ENCODE measurements at regions not wholly inside any gene's neighbourhood (a gene's known extent, or its start where the extent isn't known, plus 50 kb on each side); places are given as distances from the start of the nearest gene placed in this dataset.
"Not testable (repeated sequence)": the region's sequence is repeated elsewhere in the genome, so short reads cannot be mapped to it uniquely, and the experiment has no call there.

DNA sequence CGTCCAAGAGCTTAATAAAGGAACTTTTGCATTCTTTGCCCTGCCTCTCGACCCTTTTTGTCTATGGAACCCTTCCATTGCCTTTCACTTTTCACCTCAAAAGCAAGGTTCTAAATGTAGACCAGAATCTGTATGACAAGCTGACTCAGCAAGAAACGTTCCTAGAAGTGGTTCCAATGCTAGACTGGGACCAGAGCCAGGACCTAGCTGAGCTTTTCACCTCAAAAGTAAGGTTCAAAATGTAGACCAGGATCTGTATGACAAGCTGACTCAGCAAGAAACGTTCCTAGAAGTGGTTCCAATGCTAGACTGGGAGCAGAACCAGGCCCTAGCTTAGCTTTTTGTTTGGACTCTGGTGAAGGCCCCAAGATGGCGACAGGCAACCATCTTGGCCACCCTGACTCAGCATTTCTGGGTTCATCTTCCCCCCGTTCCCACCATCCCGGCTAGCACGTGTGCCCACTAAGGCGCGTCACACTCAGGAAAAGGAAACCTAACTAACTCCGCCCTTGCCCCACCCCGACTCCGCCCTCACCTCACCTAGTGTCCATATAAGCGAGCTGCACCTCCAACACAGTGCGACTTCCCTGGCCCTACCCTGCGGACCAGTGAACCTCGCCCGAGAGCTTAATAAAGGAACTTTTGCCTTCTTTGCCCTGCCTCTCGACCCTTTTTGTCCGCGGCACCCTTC lies 53.0 kb upstream of the TMEM97 start:
- ATAC-seq, POLR2A ChIA-PET, H3K27ac Mint-ChIP-seq, DNase-seq, H3K4me1 Mint-ChIP-seq, H3K4me3 Mint-ChIP-seq: not testable (repeated sequence)
- Mint-ChIP-seq H3K27me3 (peaks cover 0 to 15% (median 6%) of the 10 kb centered on the region in 5 donors), H3K9me3 (peaks cover 0 to 36% (median 18%) of the 10 kb centered on the region in 9 donors), H3K36me3 (peaks cover 0 to 29% (median 6%) of the 10 kb centered on the region in 3 donors)

DNA sequence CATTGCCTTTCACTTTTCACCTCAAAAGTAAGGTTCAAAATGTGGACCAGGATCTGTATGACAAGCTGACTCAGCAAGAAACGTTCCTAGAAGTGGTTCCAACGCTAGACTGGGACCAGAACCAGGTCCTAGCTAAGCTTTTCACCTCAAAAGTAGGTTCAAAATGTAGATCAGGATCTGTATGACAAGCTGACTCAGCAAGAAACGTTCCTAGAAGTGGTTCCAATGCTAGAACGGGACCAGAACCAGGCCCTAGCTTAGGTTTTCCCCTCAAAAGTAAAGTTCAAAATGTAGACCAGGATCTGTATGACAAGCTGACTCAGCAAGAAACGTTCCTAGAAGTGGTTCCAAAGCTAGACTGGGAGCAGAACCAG lies 52.5 kb upstream of the TMEM97 start:
- not testable (repeated sequence) for ATAC-seq
- H3K27me3 Mint-ChIP-seq, result peaks cover 3 to 15% (median 6%) of the 10 kb centered on the region in 5 donors

GRCh38 chr17:28266926-28267719 lies 51.9 kb upstream of the TMEM97 start:
- DNase-seq, H3K4me3 Mint-ChIP-seq, H3K27ac Mint-ChIP-seq, H3K4me1 Mint-ChIP-seq, ATAC-seq: not testable (repeated sequence)
- Mint-ChIP-seq H3K27me3 (peaks cover 6 to 20% (median 8%) of the 10 kb centered on the region in 5 donors), H3K9me3 (peaks cover 0 to 26% (median 11%) of the 10 kb centered on the region in 9 donors), H3K36me3 (peaks cover 0 to 18% (median 6%) of the 10 kb centered on the region in 3 donors)
- POLR2A ChIA-PET, result interaction anchor here (1.2 kb wide), 1 partner anchor 26 kb away, joined by 3 read pairs; no protein-coding TSS in a partner anchor

More for the DNA sequence above, 52.5 kb upstream of the TMEM97 start:
- H3K27ac Mint-ChIP-seq, H3K4me1 Mint-ChIP-seq, POLR2A ChIA-PET, DNase-seq, H3K4me3 Mint-ChIP-seq: not testable (repeated sequence)
- H3K36me3 Mint-ChIP-seq, result peaks cover 0 to 24% (median 6%) of the 10 kb centered on the region in 3 donors
- H3K9me3 Mint-ChIP-seq, result peaks cover 0 to 32% (median 15%) of the 10 kb centered on the region in 9 donors

DNA sequence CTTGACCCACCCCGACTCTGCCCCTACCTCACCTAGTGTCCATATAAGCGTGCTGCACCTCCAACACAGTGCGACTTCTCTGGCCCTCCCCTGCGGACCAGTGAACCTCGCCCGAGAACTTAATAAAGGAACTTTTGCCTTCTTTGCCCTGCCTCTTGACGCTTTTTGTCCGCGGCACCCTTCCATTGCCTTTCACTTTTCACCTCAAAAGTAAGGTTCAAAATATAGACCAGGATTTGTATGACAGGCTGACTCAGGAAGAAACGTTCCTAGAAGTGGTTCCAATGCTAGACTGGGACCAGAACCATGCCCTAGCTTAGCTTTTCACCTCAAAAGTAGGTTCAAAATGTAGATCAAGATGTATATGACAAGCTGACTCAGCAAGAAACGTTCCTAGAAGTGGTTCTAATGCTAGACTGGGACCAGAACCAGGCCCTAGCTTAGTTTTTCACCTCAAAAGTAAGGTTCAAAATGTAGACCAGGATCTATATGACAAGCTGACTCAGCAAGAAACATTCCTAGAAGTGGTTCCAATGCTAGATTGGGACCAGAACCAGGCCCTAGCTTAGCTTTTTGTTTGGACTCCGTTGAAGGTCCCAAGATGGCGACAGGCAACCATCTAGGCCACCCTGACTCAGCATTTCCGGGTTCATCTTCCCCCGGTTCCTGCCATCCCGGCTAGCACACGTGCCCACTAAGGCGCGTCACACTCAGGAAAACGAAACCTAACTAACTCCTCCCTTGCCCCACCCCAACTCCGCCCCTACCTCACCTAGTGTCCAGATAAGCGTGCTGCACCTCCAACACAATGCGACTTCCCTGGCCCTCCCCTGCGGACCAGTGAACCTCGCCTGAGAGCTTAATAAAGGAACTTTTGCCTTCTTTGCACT lies 51.0 kb upstream of the TMEM97 start:
- Mint-ChIP-seq H3K36me3 (peaks cover 0 to 13% (median 2%) of the 10 kb centered on the region in 3 donors), H3K9me3 (peaks cover 0 to 19% (median 10%) of the 10 kb centered on the region in 9 donors), H3K4me1 (no peaks in the 10 kb centered on the region), H3K4me3 (no peak overlapping the region), H3K27me3 (peaks cover 9 to 28% (median 14%) of the 10 kb centered on the region in 5 donors), H3K27ac (peak overlapping the region in 1 of 10 donors; percentile 34)
- POLR2A ChIA-PET, result interaction anchor here (1.2 kb wide), 1 partner anchor 27 kb away, joined by 3 read pairs; no protein-coding TSS in a partner anchor
- no peak for ATAC-seq
- DNase-seq, result no peak

DNA sequence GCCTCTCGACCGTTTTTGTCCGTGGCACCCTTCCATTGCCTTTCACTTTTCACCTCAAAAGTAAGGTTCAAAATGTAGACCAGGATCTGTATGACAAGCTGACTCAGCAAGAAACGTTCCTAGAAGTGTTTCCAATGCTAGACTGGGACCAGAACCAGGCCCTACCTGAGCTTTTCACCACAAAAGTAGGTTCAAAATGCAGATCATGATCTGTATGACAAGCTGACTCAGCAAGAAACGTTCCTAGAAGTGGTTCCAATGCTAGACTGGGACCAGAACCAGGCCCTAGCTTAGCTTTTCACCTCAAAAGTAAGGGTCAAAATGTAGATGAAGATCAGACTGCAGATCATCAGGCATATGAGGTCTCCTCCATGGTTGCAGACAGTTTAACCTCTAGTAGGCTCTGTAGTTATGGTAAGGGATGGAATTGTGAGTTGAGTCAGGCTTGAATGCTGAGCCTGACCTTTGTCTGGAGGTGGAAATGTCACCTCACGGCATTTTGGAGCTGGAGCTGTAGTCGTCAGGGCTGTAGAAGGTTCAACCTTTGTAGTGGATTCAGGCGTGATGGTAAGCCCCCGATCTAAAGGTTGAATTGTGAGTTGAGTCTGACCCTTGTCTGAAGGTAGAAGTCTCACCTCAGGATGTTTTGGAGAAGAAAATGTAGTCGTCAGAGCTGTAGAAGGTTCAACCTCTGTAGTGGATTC lies 50.2 kb upstream of the TMEM97 start:
- H3K36me3 Mint-ChIP-seq, result peaks cover 0 to 5% (median 2%) of the 10 kb centered on the region in 3 donors
- POLR2A ChIA-PET, result no interaction called here
- DNase-seq, result no peak
- no peak overlapping the region for H3K27ac Mint-ChIP-seq
- H3K9me3 Mint-ChIP-seq, result peaks cover 0 to 12% (median 5%) of the 10 kb centered on the region in 9 donors
- no peaks in the 10 kb centered on the region for H3K4me1 Mint-ChIP-seq
- no peak overlapping the region for H3K4me3 Mint-ChIP-seq
- H3K27me3 Mint-ChIP-seq, result peaks cover 15 to 35% (median 18%) of the 10 kb centered on the region in 5 donors
- ATAC-seq, result no peak

Data from naive thymus-derived CD8-positive, alpha-beta T cell (primary cell).